NCI-H1105 (cell line): ENCODE measurements at regions not wholly inside any gene's neighbourhood (a gene's known extent, or its start where the extent isn't known, plus 50 kb on each side); places are given as distances from the start of the nearest gene placed in this dataset.
"Not testable (repeated sequence)": the region's sequence is repeated elsewhere in the genome, so short reads cannot be mapped to it uniquely, and the experiment has no call there.

ENCODE experiments used
- DNase-seq: peaks from one replicate; lab custom pipeline; 2025; lab: John Stamatoyannopoulos, UW

- not testable (repeated sequence) for DNase-seq
Observed at GRCh38 chr13:111672198-111672597, 351.8 kb downstream of the TEX29 start.

GRCh38 chr13:111678120-111678882 is 357.9 kb downstream of the TEX29 start:
- DNase-seq = not testable (repeated sequence)

- DNase-seq = not testable (repeated sequence)
Observed at GRCh38 chr13:111679645-111680044, 359.2 kb downstream of the TEX29 start.

GRCh38 chr13:111680100-111680499 is 359.7 kb downstream of the TEX29 start:
- not testable (repeated sequence) for DNase-seq

- DNase-seq = not testable (repeated sequence)
Observed at GRCh38 chr13:111692028-111692427, 371.6 kb downstream of the TEX29 start.

- not testable (repeated sequence) for DNase-seq
Observed at GRCh38 chr13:111696121-111696520, 370.8 kb upstream of the SOX1 start.

GRCh38 chr13:111702059-111702458 is 364.9 kb upstream of the SOX1 start:
- not testable (repeated sequence) for DNase-seq
